Activated CD4-positive, alpha-beta T cell treated with anti-CD3 and anti-CD28 coated beads, Interleukin-2, amount 50 U/mL, for 48 hours (primary cell): ENCODE measurements at regions not wholly inside any gene's neighbourhood (a gene's known extent, or its start where the extent isn't known, plus 50 kb on each side); places are given as distances from the start of the nearest gene placed in this dataset.

Experiments
- DNase-seq, 2 experiments: peaks; one replicate each; pipeline ENCODE4 v3.0.0-alpha.2; 2020

- no peak for DNase-seq
These were observed 576.7 kb upstream of the ZNF462 start for GRCh38 chr9:106286249-106286648.

GRCh38 chr9:106287091-106287631, 575.8 kb upstream of the ZNF462 start:
- no peak for DNase-seq

- DNase-seq: no peak
These were observed 575.2 kb upstream of the ZNF462 start for GRCh38 chr9:106287731-106288130.

- DNase-seq: no peak
These were observed 574.3 kb upstream of the ZNF462 start for GRCh38 chr9:106288689-106289088.

GRCh38 chr9:106291786-106292185, 571.2 kb upstream of the ZNF462 start:
- no peak for DNase-seq

GRCh38 chr9:106296426-106296825, 566.5 kb upstream of the ZNF462 start:
- no peak for DNase-seq

- no peak for DNase-seq
These were observed 564.0 kb upstream of the ZNF462 start for GRCh38 chr9:106298997-106299396.

GRCh38 chr9:106304401-106304920, 558.5 kb upstream of the ZNF462 start:
- DNase-seq: no peak

GRCh38 chr9:106305428-106306133, 557.4 kb upstream of the ZNF462 start:
- DNase-seq: no peak

GRCh38 chr9:106307670-106308069, 555.3 kb upstream of the ZNF462 start:
- DNase-seq: no peak

GRCh38 chr9:106309925-106310324, 553.0 kb upstream of the ZNF462 start:
- no peak for DNase-seq

GRCh38 chr9:106310782-106311181, 552.2 kb upstream of the ZNF462 start:
- no peak for DNase-seq

- DNase-seq: no peak
These were observed 550.1 kb upstream of the ZNF462 start for GRCh38 chr9:106312906-106313305.

GRCh38 chr9:106314476-106314875, 548.5 kb upstream of the ZNF462 start:
- no peak for DNase-seq

- no peak for DNase-seq
These were observed 541.4 kb upstream of the ZNF462 start for GRCh38 chr9:106321394-106322180.

- DNase-seq: no peak
These were observed 540.2 kb upstream of the ZNF462 start for GRCh38 chr9:106322706-106323245.

GRCh38 chr9:106324053-106324585, 538.8 kb upstream of the ZNF462 start:
- DNase-seq: no peak

- no peak for DNase-seq
These were observed 538.2 kb upstream of the ZNF462 start for GRCh38 chr9:106324591-106325280.

GRCh38 chr9:106326493-106326892, 536.5 kb upstream of the ZNF462 start:
- no peak for DNase-seq

- no peak for DNase-seq
These were observed 529.5 kb upstream of the ZNF462 start for GRCh38 chr9:106333481-106333880.

- no peak for DNase-seq
These were observed 528.9 kb upstream of the ZNF462 start for GRCh38 chr9:106334081-106334480.

GRCh38 chr9:106339882-106340281, 523.1 kb upstream of the ZNF462 start:
- no peak for DNase-seq

GRCh38 chr9:106350777-106351176, 512.2 kb upstream of the ZNF462 start:
- DNase-seq: no peak
